LHCN-M2 (cell line): ENCODE measurements at regions not wholly inside any gene's neighbourhood (a gene's known extent, or its start where the extent isn't known, plus 50 kb on each side); places are given as distances from the start of the nearest gene placed in this dataset.

ENCODE experiments used
- DNase-seq: peaks from one replicate; pipeline ENCODE4 v3.0.0-alpha.2; 2012; ENCODE audit warnings: low read depth

GRCh38 chr5:116361979-116362577 is 212.5 kb downstream of the SEMA6A start:
- DNase-seq = no peak

GRCh38 chr5:116361171-116361967 is 213.3 kb downstream of the SEMA6A start:
- DNase-seq = no peak

- DNase-seq = no peak
These were observed 214.4 kb downstream of the SEMA6A start for GRCh38 chr5:116360008-116360853.

DNA sequence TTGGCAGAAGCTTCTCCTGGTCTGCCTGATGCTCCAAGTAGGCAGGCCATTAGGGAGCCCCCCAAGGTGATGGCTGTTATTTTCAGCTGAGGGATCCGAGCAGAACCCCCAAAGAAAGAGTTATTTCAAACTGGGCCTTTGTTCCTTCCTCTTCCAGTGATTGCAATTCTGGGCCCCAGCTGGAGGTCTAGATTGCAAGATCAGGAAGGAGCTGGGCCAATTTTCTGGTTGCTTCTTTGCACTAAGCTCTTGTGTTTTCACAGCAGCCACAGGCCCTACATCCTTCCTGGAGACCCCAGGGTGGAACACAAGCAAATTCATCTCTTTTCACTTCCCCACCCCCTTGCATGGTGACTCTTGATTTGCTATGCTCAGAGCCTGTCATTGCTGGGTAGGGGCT is 215.0 kb downstream of the SEMA6A start:
- no peak for DNase-seq

DNA sequence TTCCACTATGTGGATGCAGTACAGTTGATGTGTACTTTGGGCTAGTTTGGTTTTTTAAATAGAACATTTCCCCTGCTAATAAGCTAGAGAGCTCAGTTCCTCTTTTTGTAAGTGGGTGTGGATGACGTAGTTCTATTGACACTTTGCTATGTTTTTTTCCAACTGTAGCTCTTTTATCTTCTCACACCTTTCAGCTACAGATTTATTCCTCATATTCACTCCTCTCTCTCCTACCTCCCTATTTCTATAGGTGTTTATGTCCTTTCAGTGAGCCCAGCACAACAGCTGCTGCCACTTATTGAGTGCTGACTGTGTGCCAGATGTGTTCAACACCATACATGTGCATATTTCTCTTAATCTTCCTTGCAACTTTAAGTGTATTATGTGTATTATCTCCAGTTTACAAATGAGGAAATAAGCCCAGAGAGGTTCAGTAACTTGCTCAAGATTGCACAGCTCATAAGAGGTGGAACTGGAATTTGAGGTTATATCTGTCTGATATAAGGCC is 215.7 kb downstream of the SEMA6A start:
- no peak for DNase-seq

DNA sequence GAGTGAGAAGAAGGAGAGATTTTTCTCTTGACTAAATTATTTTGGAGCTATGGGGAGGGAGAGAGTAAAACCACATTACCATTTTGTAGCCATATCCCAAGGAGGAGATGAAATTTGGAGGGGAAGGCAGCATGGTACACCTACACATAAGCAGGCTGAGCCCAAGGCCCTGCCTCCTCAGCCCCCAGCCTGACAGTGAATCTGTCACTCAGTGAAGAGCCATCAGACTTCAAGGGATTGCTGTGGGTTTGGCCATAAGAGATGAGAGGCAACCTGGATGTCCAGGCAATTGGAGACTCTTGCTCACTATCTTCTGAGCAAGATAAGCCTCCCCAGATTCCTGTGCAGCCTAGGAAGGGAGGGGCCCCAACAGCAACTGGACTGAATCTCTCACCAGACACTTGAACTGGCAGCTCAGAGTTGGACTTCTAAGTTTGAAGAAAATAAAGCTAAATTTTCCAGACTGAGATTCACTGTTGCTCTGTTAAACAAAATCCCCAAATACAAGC is 216.6 kb downstream of the SEMA6A start:
- no peak for DNase-seq

- no peak for DNase-seq
These were observed 218.6 kb downstream of the SEMA6A start for GRCh38 chr5:116355819-116356601.

GRCh38 chr5:116354699-116355098 is 219.9 kb downstream of the SEMA6A start:
- no peak for DNase-seq

- no peak for DNase-seq
These were observed 227.0 kb downstream of the SEMA6A start for GRCh38 chr5:116347657-116348056.

DNA sequence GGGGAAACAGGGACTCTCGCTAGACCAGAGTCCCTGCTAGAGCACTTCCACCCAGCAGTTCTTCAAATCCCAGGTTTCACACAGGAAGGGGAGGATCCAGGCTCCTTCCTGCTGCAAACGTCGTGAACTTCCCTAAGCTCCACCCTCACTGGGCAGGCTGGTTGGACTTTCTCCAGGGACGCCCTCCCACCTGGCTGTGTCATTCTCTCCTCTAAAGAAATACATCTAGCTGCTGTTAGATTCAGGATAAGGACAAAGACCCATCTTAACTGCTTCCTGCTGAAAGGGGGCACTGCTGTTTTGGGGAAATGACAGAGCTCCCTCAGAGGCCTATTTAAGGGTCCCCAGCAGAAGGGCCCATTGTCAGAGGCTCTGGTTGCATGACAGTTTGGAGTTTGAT is 230.7 kb downstream of the SEMA6A start:
- peak; percentile 37 for DNase-seq
